Ectodermal cell (in vitro differentiated cells): ENCODE measurements at regions not wholly inside any gene's neighbourhood (a gene's known extent, or its start where the extent isn't known, plus 50 kb on each side); places are given as distances from the start of the nearest gene placed in this dataset.

Experiments used
- H3K27ac ChIP-seq: 2 replicates; pipeline ENCODE4 v1.7.0; 2013; ENCODE audit warnings: mild to moderate bottlenecking, low read depth, low read length; ENCODE audit not compliant: insufficient read depth, poor library complexity, severe bottlenecking
- H3K27me3 ChIP-seq: 2 replicates; pipeline ENCODE4 v1.7.0; 2013; ENCODE audit warnings: mild to moderate bottlenecking, low read length; ENCODE audit not compliant: insufficient read depth, control insufficient read depth, poor library complexity, severe bottlenecking
- H3K36me3 ChIP-seq: one replicate; pipeline ENCODE4 v1.7.0; 2013; ENCODE audit warnings: low read length; ENCODE audit not compliant: control insufficient read depth, insufficient read depth
- H3K4me1 ChIP-seq: one replicate; pipeline ENCODE4 v1.7.0; 2013; ENCODE audit warnings: low read length; ENCODE audit not compliant: control insufficient read depth, insufficient read depth
- H3K4me3 ChIP-seq: 2 replicates; pipeline ENCODE4 v1.7.0; 2013; ENCODE audit warnings: low read depth, low read length, control low read depth; ENCODE audit not compliant: insufficient read depth
- H3K9me3 ChIP-seq: 2 replicates; pipeline ENCODE4 v1.7.0; 2013; ENCODE audit warnings: mild to moderate bottlenecking, low read length, moderate library complexity; ENCODE audit not compliant: control insufficient read depth
- WGBS, 2 experiments: methylation state at CpG; one replicate each; pipeline ENCODE4 v1.1.7; 2013; ENCODE audit warnings: missing lambda C conversion rate in 2 of 2; 5-methylcytosine and 5-hydroxymethylcytosine counted together

DNA sequence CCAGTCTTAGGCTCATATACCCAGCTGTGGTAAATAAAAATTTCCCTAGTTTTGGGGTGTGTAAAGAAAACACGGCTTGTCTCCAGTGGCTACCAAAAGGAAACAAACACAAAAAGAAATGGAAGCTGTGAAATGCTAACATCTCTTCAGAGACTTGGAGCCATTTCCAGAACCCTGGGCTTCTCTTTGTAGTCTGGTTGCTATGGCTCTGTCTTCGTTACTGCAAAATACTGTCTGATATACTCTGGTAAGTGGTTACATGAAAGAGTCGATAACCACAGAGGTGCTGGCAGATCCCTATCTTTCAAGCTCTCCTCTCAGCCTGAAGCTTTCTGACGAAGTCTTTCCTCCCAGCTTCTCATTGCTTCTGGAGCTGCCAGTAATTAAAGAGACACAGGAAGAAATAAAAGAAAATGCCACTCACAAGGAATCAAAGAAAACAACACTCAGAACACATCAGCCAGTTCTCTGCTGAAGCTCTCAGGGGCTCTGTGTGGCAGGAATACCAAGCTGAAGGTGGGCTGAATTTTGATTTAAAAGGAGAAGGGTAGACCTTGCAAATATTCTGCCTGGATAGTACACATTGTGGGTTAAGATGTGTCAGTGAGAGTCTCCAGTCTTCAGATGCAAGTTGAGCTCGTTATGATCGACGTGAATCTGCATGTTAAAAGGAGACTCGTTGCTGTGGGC lies 107.6 kb upstream of the FAM9C start:
- no peaks in the 10 kb centered on the region for H3K36me3 ChIP-seq
- 72 to 79% methylated on average over 8 of the region's 8 CpGs for WGBS, 2 experiments
- H3K9me3 ChIP-seq = no peaks in the 10 kb centered on the region
- H3K4me3 ChIP-seq = no peak overlapping the region
- no peaks in the 10 kb centered on the region for H3K4me1 ChIP-seq
- no peaks in the 10 kb centered on the region for H3K27me3 ChIP-seq
- H3K27ac ChIP-seq = no peak overlapping the region

DNA sequence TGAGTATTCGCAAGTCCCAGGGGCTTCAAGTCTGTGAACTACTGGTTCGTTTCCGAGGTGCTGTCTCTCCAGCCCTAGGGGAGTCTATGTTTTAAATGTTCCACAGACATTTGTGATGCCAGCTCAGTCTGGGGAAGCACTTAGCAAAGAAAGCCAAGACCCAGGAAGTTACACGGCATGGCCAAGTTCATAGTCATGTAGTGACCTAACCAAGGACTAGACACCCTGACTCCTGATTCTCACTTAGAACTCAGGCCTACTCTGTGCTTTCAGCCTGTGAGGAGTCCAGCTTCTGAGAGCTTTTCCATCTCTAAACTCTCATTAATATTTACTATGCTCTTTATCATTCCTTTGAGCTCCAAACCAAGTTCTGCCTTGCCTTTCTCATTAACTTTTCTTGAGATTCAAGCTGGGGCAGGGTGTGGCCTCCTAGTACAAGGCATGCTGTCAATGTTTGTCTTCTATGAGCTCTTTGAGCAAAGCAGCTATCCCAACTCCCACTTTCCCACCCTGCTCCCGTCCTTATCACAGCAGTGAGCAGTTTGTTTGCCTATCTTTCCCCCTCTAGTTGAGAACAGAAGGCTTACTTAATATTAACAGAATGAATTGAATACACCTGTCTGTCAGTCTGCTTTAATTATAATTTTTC lies 105.4 kb upstream of the FAM9C start:
- Histone ChIP-seq H3K4me3 (no peak overlapping the region), H3K9me3 (no peaks in the 10 kb centered on the region), H3K27me3 (no peaks in the 10 kb centered on the region), H3K27ac (no peak overlapping the region), H3K36me3 (no peaks in the 10 kb centered on the region), H3K4me1 (no peaks in the 10 kb centered on the region)
- 71 to 72% methylated on average over 4 to 5 of the region's 5 CpGs for WGBS, 2 experiments

DNA sequence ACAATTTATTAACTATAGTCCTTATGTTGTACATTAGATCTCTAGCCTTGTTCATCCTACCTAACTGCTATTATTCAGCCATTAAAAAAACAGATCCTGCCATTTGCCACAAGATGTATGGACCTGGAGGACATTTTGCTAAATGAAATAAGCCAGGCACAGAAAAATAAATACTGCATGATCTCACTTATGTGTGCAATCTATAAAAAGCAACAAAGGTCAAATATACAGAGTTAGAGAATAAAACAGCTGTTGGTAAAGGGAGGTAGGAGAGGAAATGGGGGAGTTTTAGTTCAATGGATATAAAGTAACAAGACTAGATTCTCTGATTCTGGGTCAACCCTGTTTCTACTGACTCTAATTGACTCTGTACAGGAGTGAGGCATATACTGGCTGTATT lies 103.3 kb upstream of the FAM9C start:
- Histone ChIP-seq H3K9me3 (no peaks in the 10 kb centered on the region), H3K4me1 (no peaks in the 10 kb centered on the region), H3K36me3 (no peaks in the 10 kb centered on the region), H3K27ac (no peak overlapping the region), H3K27me3 (no peaks in the 10 kb centered on the region), H3K4me3 (no peak overlapping the region)

DNA sequence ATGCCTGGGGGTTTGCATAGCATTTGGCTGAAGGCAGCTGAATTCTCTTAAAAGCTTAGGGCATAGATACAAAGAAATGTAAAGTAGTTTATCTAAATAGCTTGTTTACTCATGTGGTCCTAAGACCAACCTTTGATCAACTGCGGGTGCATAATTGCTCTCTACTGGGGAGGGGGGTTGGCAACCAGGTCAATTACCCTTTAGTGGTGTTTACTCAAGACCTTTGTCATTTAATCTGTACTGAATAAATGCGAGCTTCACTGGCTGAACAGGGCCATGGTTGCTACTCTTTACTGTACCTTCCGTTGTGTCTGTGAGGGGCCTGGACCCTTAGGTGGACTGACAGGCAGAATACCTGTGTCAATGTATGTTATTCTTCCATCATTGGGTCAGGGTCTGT lies 102.7 kb upstream of the FAM9C start:
- Histone ChIP-seq H3K27ac (no peak overlapping the region), H3K9me3 (no peaks in the 10 kb centered on the region), H3K27me3 (no peaks in the 10 kb centered on the region), H3K36me3 (no peaks in the 10 kb centered on the region), H3K4me1 (no peaks in the 10 kb centered on the region), H3K4me3 (no peak overlapping the region)
- 85 to 90% methylated on average over 3 of the region's 3 CpGs for WGBS, 2 experiments

DNA sequence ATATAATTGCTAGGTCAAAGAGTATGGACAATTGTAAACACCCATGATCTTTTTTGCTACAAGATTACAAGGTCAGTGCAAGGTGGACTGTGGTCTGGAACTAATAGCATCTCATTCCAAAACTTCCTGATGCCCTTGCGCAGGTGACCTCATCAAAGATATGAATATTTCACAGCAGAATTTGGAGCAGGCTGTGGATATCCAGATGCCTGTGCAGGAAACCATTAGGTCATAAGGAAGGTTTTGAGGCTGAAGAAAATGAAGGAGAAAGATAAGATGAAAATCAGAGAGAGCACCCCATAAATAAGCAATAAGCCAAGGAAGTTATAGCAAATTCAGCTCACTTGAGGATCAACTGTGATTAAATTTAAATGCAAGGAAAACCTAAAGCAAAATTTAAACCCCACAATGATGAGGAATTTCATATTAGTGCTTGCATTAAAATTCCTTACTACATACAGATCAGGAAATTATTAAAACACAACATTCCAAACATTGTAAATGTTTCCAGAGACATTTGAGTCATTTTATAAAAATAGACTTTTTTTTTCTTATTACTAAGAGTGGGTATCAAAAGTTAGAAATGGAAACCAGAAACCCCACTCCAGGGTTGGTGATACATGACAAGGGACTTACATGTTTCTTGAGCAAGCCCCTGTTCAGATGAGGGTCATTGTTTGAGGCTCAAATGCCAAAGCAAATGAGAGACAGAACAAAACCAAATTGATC lies 100.7 kb upstream of the FAM9C start:
- no peaks in the 10 kb centered on the region for H3K4me1 ChIP-seq
- no peaks in the 10 kb centered on the region for H3K27me3 ChIP-seq
- no peak overlapping the region for H3K27ac ChIP-seq
- no peaks in the 10 kb centered on the region for H3K36me3 ChIP-seq
- WGBS, 2 experiments = 100% methylated on average over 1 of the region's 1 CpG
- H3K9me3 ChIP-seq = no peaks in the 10 kb centered on the region
- no peak overlapping the region for H3K4me3 ChIP-seq

DNA sequence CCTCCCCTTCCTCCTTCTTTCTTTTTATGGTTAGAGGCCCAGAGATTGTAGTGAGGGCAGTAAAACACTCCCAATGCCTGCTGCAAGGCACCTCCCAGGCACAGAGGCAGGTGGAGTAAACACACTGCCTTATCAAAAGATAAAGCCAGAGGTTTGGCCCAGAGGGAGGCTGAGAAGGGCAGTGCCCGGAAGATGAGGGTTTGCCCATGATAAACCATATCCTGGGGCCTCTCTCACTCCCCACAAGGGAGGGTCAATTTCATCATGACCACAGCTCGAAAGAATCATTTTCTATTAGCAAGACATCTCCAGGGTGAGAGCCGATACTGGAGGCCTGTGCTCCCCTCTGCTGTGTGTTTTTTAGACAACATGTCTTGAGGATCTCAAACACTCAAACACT lies 98.5 kb upstream of the FAM9C start:
- H3K4me1 ChIP-seq = no peaks in the 10 kb centered on the region
- peaks cover 2% of the 10 kb centered on the region for H3K9me3 ChIP-seq
- WGBS, 2 experiments = 89 to 97% methylated on average over 3 of the region's 3 CpGs
- H3K4me3 ChIP-seq = no peak overlapping the region
- H3K36me3 ChIP-seq = no peaks in the 10 kb centered on the region
- no peak overlapping the region for H3K27ac ChIP-seq
- H3K27me3 ChIP-seq = no peaks in the 10 kb centered on the region

DNA sequence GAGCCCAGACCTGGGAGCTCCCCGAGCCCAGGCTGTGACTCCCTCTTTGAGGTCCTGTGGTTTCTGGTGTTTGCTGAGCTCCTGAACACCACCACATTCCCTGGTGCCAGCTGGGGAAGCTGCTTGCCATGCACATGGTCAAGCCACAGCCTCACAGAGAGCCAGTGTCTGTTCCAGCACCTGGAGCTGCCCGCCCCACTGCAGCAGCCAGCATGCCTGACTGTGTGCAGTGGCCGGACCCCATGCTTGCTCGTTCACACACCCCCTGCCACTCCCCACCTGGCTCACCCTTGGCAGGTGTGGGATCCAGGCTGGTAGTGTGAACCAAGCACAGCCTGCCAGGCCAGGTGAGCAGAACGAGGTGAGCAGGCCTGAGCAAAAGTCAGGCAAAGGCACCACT lies 95.6 kb upstream of the FAM9C start:
- no peaks in the 10 kb centered on the region for H3K36me3 ChIP-seq
- no peak overlapping the region for H3K4me3 ChIP-seq
- 92 to 94% methylated on average over 5 of the region's 5 CpGs for WGBS, 2 experiments
- H3K27ac ChIP-seq = no peak overlapping the region
- peaks cover 2% of the 10 kb centered on the region for H3K9me3 ChIP-seq
- no peaks in the 10 kb centered on the region for H3K27me3 ChIP-seq
- no peaks in the 10 kb centered on the region for H3K4me1 ChIP-seq

DNA sequence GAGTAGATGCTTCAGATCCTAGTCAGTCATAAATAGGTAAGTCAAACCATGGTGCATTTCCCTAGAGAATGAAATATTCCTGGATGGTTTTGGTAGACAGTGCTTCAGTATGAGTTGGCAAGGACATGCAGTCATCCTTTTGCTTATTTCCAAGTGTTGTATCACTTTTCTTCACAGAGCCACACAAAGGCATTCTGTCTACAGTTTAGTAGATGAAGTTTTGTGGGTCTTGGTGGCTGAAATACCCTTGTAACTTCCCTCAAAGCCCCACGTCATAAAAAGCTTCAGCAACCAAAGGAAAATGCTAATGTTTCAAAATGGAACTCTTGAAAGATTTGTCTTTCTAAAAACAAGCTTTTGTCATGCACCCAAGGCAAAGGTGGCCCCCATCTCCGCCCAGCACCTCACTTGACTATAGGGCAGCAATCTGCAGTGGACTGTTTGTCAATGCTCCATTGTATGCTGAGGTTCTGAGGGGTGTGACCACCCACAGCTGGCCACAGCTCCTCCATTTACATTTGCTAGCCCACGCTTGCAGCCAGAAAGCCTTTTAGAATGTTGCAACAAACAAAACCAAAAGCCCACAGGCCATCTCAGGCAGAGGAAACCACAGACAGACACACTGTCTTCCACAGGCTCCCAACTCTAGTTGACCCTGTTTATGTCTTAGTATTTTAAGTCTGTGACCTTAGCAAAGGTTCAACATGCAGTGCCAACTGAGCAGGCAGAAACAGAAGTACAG lies 87.1 kb upstream of the FAM9C start:
- Histone ChIP-seq H3K4me3 (no peak overlapping the region), H3K27ac (no peak overlapping the region), H3K4me1 (no peaks in the 10 kb centered on the region), H3K36me3 (no peaks in the 10 kb centered on the region), H3K27me3 (no peaks in the 10 kb centered on the region), H3K9me3 (no peaks in the 10 kb centered on the region)
- WGBS, 2 experiments = 24 to 29% methylated on average over 3 of the region's 3 CpGs

DNA sequence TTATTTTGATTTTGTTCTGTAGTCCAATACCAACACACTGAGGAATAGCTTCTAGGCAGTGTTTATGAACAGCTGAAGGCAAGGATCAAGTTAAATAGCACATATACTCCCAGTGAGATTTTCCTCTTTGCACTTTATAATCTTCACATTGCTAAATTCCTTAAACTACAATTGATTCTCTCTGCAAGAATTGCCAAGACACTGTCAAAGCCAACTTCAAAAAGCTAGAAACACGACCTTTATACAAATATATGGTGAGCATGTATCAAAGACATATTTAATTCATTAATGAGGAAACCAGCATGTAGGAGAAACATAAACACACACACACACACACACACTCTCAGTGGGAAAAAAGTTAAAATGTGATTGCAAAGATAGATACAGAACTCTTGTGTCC lies 86.4 kb upstream of the FAM9C start:
- no peaks in the 10 kb centered on the region for H3K27me3 ChIP-seq

DNA sequence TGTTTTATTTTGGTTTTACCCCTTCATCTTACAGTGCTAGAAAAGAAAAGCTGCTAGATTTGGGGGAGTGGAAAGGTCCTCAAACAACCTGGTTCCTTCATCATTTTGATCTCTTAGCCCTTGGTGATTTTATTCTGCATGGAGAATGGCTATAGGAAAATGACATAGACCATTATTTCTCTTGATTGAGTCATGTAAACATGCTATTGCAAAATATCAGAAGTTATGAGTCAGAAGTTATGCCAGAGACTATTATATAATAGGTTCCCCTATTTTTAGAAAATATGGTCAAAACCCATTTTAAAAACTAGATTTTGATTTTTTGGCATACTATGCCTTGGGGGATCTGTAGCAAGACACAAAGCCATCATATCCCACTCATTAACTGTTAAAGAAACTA lies 83.7 kb upstream of the FAM9C start:
- Histone ChIP-seq H3K27ac (no peak overlapping the region), H3K4me3 (no peak overlapping the region), H3K27me3 (no peaks in the 10 kb centered on the region), H3K9me3 (no peaks in the 10 kb centered on the region), H3K4me1 (no peaks in the 10 kb centered on the region), H3K36me3 (no peaks in the 10 kb centered on the region)

More for the DNA sequence above, 86.4 kb upstream of the FAM9C start:
- H3K4me1 ChIP-seq = no peaks in the 10 kb centered on the region
- H3K4me3 ChIP-seq = no peak overlapping the region
- H3K27ac ChIP-seq = no peak overlapping the region
- H3K36me3 ChIP-seq = no peaks in the 10 kb centered on the region
- H3K9me3 ChIP-seq = no peaks in the 10 kb centered on the region
- no CpG with 5 or more reads among the region's 1 CpG for WGBS, 2 experiments
